NB4 (cell line): ENCODE measurements at regions not wholly inside any gene's neighbourhood (a gene's known extent, or its start where the extent isn't known, plus 50 kb on each side); places are given as distances from the start of the nearest gene placed in this dataset.

Experiments
- MYC ChIP-seq: IDR thresholded peaks from 2 replicates; pipeline ENCODE4 v1.6.1; 2011; ENCODE audit warnings: low read depth, low read length
- POLR2A ChIP-seq: IDR thresholded peaks from 2 replicates; pipeline ENCODE4 v1.6.1; 2011; ENCODE audit warnings: mild to moderate bottlenecking; ENCODE audit not compliant: insufficient read length; ENCODE audit errors: extremely low read depth
- TF ChIP-seq, protein P1 (sequence below): IDR thresholded peaks from one replicate; pipeline ENCODE4 v1.5.1; 2012; ENCODE audit warnings: low read depth, low read length

DNA sequence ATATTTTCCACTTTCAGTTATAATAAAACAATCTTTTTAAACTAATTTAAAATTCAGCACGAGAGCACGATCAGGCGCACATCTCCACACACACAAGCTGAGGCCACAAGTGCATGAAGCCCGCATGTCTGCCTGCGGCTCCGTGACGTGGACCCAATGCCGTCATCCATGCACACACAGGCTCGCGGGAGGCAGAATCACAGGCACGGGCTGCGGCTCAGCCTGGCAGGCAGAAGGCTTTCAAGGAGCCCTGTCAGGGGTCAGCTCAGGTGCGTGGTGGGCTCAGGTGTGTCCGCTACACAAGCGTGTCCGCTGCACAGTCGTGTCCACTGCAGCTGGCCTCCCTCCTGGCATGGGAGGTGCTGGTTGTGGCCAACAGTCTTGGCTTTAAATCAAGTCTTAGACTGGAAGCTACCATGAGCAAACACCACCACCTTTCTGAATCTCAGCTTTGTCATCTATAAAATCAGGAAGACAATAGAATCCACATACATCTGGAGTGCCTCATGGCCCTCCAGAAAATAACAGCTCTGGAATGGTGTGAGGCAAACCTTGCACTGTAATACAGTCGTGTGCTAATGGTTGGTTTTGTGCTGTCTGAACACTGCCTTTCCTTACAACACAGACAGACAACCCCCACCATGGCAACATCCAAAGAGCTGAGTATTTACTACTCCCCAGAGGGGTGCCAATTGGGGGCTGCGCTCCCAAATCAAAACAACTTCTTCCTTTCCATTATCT, 210.1 kb downstream of the NDUFA10 start:
- TF ChIP-seq POLR2A: no peak
- TF ChIP-seq, protein P1, sequence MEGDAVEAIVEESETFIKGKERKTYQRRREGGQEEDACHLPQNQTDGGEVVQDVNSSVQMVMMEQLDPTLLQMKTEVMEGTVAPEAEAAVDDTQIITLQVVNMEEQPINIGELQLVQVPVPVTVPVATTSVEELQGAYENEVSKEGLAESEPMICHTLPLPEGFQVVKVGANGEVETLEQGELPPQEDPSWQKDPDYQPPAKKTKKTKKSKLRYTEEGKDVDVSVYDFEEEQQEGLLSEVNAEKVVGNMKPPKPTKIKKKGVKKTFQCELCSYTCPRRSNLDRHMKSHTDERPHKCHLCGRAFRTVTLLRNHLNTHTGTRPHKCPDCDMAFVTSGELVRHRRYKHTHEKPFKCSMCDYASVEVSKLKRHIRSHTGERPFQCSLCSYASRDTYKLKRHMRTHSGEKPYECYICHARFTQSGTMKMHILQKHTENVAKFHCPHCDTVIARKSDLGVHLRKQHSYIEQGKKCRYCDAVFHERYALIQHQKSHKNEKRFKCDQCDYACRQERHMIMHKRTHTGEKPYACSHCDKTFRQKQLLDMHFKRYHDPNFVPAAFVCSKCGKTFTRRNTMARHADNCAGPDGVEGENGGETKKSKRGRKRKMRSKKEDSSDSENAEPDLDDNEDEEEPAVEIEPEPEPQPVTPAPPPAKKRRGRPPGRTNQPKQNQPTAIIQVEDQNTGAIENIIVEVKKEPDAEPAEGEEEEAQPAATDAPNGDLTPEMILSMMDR: no peak
- TF ChIP-seq MYC: no peak
